GM12891 (cell line): ENCODE measurements at regions not wholly inside any gene's neighbourhood (a gene's known extent, or its start where the extent isn't known, plus 50 kb on each side); places are given as distances from the start of the nearest gene placed in this dataset.

Source experiments
- DNase-seq: peaks from one replicate; pipeline ENCODE4 v3.0.0; 2011; ENCODE audit warnings: low spot score; ENCODE audit not compliant: insufficient read length
- FAIRE-seq: peaks from 2 replicates; lab custom pipeline; 2011; peaks lifted over from hg19 to GRCh38; lab: Jason Lieb, UNC
- PAX5 ChIP-seq: IDR thresholded peaks from 2 replicates; pipeline ENCODE4 v1.6.1; 2011; ENCODE audit warnings: low read length, moderate library complexity, mild to moderate bottlenecking; ENCODE audit not compliant: insufficient read depth, severe bottlenecking
- POLR2A ChIP-seq: IDR thresholded peaks from 2 replicates; pipeline ENCODE4 v1.6.1; 2011; ENCODE audit warnings: low read depth, low read length, control low read depth
- POLR2AphosphoS5 ChIP-seq: IDR thresholded peaks from 2 replicates; pipeline ENCODE4 v1.6.1; 2011; ENCODE audit warnings: low read depth, low read length, control low read depth
- POU2F2 ChIP-seq: IDR thresholded peaks from 2 replicates; pipeline ENCODE4 v1.6.1; 2011; ENCODE audit warnings: low read depth, mild to moderate bottlenecking, control low read depth, low read length, moderate library complexity
- SPI1 ChIP-seq: IDR thresholded peaks from 2 replicates; pipeline ENCODE4 v1.6.1; 2011; ENCODE audit warnings: low read depth, low read length, control low read depth
- TAF1 ChIP-seq: IDR thresholded peaks from 2 replicates; pipeline ENCODE4 v1.6.1; 2011; ENCODE audit warnings: low read depth, low read length, control low read depth

DNA sequence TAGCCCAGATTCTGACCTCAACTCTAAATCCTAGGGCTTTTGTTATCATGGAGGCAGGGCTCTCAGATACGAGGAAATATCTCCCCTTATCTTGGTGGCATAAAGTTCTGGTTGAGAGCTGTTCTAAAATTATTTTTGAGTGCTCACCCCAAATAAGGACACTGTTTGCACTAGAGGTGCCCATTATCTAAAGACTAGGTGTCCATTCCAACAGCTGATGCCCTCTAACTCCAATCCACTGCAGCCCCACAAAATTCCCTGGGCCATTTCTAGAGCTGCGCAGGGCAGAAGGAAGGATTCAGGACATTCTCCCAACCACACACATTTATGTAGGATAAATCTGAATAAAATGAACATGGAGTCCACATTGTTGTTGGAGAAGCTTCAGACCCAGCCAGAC, 301.9 kb downstream of the FGFR2 start:
- no peak for TF ChIP-seq POLR2A
- no peak for TF ChIP-seq TAF1
- TF ChIP-seq POU2F2: no peak
- TF ChIP-seq SPI1: no peak
- no peak for TF ChIP-seq POLR2AphosphoS5
- no peak for TF ChIP-seq PAX5
- DNase-seq (no peak), FAIRE-seq (no peak)

GRCh38 chr10:121296881-121297585, 301.2 kb downstream of the FGFR2 start:
- TF ChIP-seq POLR2A: no peak
- no peak for TF ChIP-seq SPI1
- TF ChIP-seq POLR2AphosphoS5: no peak
- TF ChIP-seq PAX5: no peak
- no peak for TF ChIP-seq TAF1
- no peak for TF ChIP-seq POU2F2
- FAIRE-seq (no peak), DNase-seq (no peak)

GRCh38 chr10:121300723-121301122, 297.5 kb downstream of the FGFR2 start:
- FAIRE-seq: no peak
- no peak for DNase-seq
- TF ChIP-seq POLR2A (no peak), SPI1 (no peak), PAX5 (no peak), POLR2AphosphoS5 (no peak), TAF1 (no peak), POU2F2 (no peak)

- TF ChIP-seq POU2F2: no peak
- TF ChIP-seq SPI1: no peak
- no peak for TF ChIP-seq POLR2AphosphoS5
- TF ChIP-seq PAX5: no peak
- no peak for TF ChIP-seq POLR2A
- TF ChIP-seq TAF1: no peak
- FAIRE-seq (no peak), DNase-seq (no peak)
Measured at GRCh38 chr10:121302541-121303180, 295.6 kb downstream of the FGFR2 start.

DNA sequence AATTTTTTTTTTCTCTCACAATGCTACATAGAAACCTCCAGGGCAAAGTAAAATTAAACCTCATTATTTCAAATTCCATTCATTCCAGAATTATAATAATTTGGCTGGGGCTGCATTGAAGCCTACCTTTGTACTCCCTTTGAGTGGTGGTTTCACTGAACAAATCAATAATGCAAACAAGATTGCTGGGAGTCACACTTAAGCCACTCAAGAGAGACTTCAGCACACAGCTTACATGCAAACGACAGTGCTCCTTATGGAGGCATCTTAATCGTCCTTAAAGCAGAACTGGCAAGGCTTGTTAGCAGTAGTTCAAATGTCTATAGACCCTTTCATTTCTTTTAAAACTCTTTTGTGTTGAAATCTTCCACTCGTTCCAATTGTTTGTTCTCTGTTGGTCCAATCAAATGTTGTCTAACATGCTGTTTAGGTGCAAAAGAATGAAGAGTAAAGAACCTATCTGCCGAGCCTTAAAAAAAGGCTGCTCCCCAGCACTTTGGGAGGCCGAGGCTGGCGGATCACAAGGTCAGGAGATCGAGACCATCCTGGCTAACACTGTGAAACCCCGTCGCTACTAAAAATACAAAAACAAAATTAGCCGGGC, 294.9 kb downstream of the FGFR2 start:
- DNase-seq (no peak), FAIRE-seq (no peak)
- TF ChIP-seq PAX5: no peak
- no peak for TF ChIP-seq POU2F2
- no peak for TF ChIP-seq POLR2A
- TF ChIP-seq TAF1: no peak
- TF ChIP-seq SPI1: no peak
- TF ChIP-seq POLR2AphosphoS5: no peak

GRCh38 chr10:121305066-121305465, 293.2 kb downstream of the FGFR2 start:
- FAIRE-seq (no peak), DNase-seq (no peak)
- no peak for TF ChIP-seq POU2F2
- no peak for TF ChIP-seq POLR2A
- TF ChIP-seq TAF1: no peak
- TF ChIP-seq PAX5: no peak
- TF ChIP-seq POLR2AphosphoS5: no peak
- no peak for TF ChIP-seq SPI1

DNA sequence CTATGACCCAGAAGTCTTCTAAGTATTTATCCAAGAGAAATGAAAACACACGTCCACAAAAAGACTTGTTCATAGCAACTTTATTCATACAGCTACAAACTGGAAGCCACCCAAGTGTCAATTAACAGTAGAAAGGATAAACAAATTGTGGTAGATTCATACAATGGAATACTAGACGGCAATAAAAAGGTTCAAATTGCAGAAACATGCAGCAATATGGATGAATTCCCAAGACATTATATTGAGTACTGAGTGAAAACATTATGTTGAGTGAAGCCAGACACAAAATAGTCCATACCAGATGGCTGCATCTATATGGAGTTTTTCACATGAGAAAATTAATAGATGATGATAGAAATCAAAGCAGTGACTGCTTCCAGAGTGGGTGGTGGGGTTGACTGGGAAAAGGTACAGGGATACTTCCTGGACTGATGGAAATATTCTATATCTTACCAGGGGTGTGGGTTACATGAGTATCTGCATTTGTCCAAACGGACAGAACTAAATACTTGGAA, 292.0 kb downstream of the FGFR2 start:
- FAIRE-seq (no peak), DNase-seq (no peak)
- TF ChIP-seq PAX5: no peak
- no peak for TF ChIP-seq POU2F2
- no peak for TF ChIP-seq SPI1
- TF ChIP-seq POLR2AphosphoS5: no peak
- TF ChIP-seq TAF1: no peak
- no peak for TF ChIP-seq POLR2A

DNA sequence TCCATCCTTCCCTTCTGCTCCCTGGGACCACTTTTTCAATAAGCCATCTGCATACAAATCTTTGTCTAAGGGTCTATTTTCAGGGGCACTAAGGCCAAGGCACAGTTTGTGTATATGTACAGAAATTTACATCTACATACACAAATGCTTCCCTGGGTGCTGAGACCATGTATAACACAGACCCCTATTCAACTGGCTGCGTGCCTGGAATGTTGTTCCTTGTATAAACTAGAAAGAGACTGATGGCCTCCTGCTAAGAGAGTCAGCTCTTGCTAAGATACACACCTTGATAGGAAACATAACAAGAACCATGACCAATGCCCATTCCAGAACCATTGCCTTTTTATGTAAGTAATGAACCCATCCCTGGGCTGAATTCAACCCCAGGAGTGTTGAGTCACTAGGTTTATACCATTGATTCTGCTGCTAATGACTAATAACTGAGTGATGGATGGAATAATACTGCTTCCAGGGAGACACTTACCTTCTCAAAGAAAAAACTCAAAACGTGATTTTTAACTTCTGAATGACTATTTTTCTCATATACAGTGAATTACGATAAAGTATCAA, 290.7 kb downstream of the FGFR2 start:
- no peak for FAIRE-seq
- no peak for TF ChIP-seq POU2F2
- no peak for TF ChIP-seq POLR2AphosphoS5
- no peak for TF ChIP-seq POLR2A
- no peak for TF ChIP-seq SPI1
- DNase-seq: no peak

GRCh38 chr10:121308020-121308419, 290.2 kb downstream of the FGFR2 start:
- TF ChIP-seq PAX5: no peak
- TF ChIP-seq POLR2AphosphoS5: no peak
- no peak for TF ChIP-seq POU2F2
- TF ChIP-seq TAF1: no peak
- TF ChIP-seq POLR2A: no peak
- TF ChIP-seq SPI1: no peak
- no peak for DNase-seq
- FAIRE-seq: no peak
